Sigmoid colon (tissue), 4 donors: ENCODE measurements at regions not wholly inside any gene's neighbourhood (a gene's known extent, or its start where the extent isn't known, plus 50 kb on each side); places are given as distances from the start of the nearest gene placed in this dataset.

Source experiments
- CTCF ChIP-seq, 4 experiments: fragments of 450-650 bp in 3 of 4; fragments of 200-600 bp in 1 of 4; IDR thresholded peaks; one replicate each; pipeline ENCODE4 v1.5.1; 2016 to 2019; ENCODE audit warnings: antibody characterized with exemption in 4 of 4, mild to moderate bottlenecking in 3 of 4, moderate library complexity in 2 of 4
- EP300 ChIP-seq, 4 donors: sonication (generic); formaldehyde crosslinking; IDR thresholded peaks; one replicate each; pipeline ENCODE4 v1.6.1; 2017; ENCODE audit warnings: antibody characterized with exemption in 4 of 4
- POLR2A ChIP-seq, 2 donors: fragments of 450-650 bp; IDR thresholded peaks; one replicate each; pipeline ENCODE4 v1.6.1; 2016; ENCODE audit warnings: antibody characterized with exemption in 2 of 2, mild to moderate bottlenecking in 2 of 2, moderate library complexity in 2 of 2
- POLR2AphosphoS5 ChIP-seq, 4 donors: sonication (generic); formaldehyde crosslinking; IDR thresholded peaks; one replicate each; pipeline ENCODE4 v1.6.1; 2017; ENCODE audit warnings: antibody characterized with exemption in 4 of 4

DNA sequence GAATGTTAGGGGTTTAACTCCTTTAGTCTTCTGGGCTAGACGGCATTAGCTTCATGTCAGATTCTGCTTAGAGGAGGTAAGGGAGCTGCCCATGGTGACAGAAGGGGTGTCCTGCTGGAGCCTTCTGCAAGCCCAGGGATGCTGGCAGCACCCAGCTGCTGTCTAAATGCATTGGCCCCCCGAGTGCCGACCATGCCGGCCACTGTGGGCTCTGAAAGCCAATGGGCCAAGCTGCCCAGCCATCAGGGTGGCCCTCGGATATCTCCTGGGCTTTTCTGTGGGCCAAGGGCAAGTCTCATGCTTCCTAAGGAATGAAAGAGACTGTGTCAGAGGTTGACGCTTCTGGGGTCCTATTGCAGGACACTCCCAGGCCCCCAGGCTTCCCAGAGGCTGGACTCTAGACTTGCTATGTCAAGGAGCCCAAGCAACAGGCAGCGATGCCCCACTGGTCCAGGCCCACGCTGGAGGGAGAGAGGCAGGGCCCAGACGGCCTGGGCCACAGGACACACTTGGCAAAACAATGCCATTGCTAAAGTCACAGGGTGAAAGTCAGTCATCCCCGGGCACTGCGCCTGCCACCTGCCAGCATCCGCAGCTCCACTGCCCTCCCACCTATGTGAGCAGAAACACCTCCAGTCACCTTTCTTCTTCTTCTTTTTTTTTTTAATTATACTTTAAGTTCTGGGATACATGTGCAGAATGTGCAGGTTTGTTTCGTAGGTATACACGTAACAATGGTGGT, 160.2 kb upstream of the GPR12 start:
- no peak for TF ChIP-seq POLR2A (IDR thresholded peaks at IDR 0.05)
- no peak for TF ChIP-seq EP300 (IDR thresholded peaks at IDR 0.05)
- no peak for TF ChIP-seq POLR2AphosphoS5 (IDR thresholded peaks at IDR 0.05)
- TF ChIP-seq CTCF (IDR thresholded peaks at IDR 0.05), result no peak
